Lower leg skin (tissue), 3 donors: ENCODE measurements at regions not wholly inside any gene's neighbourhood (a gene's known extent, or its start where the extent isn't known, plus 50 kb on each side); places are given as distances from the start of the nearest gene placed in this dataset.

ENCODE experiments used
- CTCF ChIP-seq, 3 donors: fragments of 450-650 bp; IDR thresholded peaks; one replicate each; pipeline ENCODE4 v1.5.1; 2016; ENCODE audit warnings: antibody characterized with exemption in 3 of 3, mild to moderate bottlenecking in 3 of 3, moderate library complexity in 2 of 3
- POLR2A ChIP-seq, 2 donors: fragments of 450-650 bp; IDR thresholded peaks; one replicate each; pipeline ENCODE4 v1.6.1; 2016 to 2017; ENCODE audit warnings: antibody characterized with exemption in 2 of 2, mild to moderate bottlenecking in 1 of 2, moderate library complexity in 1 of 2

GRCh38 chr18:39611381-39612100 is 2045.9 kb upstream of the CELF4 start:
- TF ChIP-seq POLR2A (IDR thresholded peaks at IDR 0.05) (no peak), CTCF (IDR thresholded peaks at IDR 0.05) (no peak)
